MM.1S (cell line): ENCODE measurements at regions not wholly inside any gene's neighbourhood (a gene's known extent, or its start where the extent isn't known, plus 50 kb on each side); places are given as distances from the start of the nearest gene placed in this dataset.

Source experiments
- DNase-seq: peaks from one replicate; pipeline ENCODE4 v3.0.0-alpha.2; 2015
- H2AFZ ChIP-seq: fragments of 300-600 bp; sonication (generic); 2 replicates; pipeline ENCODE4 v1.6.0; 2016; ENCODE audit warnings: antibody characterized with exemption, low read length
- H3F3A ChIP-seq: fragments of 300-600 bp; sonication (generic); 2 replicates; pipeline ENCODE4 v1.6.1; 2016; ENCODE audit warnings: mild to moderate bottlenecking, antibody characterized with exemption, low read length, moderate library complexity, mixed read lengths; ENCODE audit not compliant: insufficient read depth
- H3K27ac ChIP-seq: fragments of 300-600 bp; sonication (generic); 2 replicates; pipeline ENCODE4 v1.5.1; 2016; ENCODE audit warnings: mild to moderate bottlenecking, low read length
- H3K27me3 ChIP-seq: fragments of 300-600 bp; sonication (generic); replicated peaks from 2 replicates; pipeline ENCODE4 v1.6.0; 2016; ENCODE audit warnings: low read length; ENCODE audit not compliant: insufficient read depth
- H3K36me3 ChIP-seq: fragments of 300-600 bp; sonication (generic); replicated peaks from 2 replicates; pipeline ENCODE4 v1.6.1; 2016; ENCODE audit warnings: mild to moderate bottlenecking, low read length, mixed read lengths; ENCODE audit not compliant: insufficient read depth
- H3K4me1 ChIP-seq: fragments of 300-600 bp; sonication (generic); 2 replicates; pipeline ENCODE4 v1.6.1; 2016; ENCODE audit warnings: low read length, mixed read lengths
- H3K4me2 ChIP-seq: fragments of 300-600 bp; sonication (generic); 2 replicates; pipeline ENCODE4 v1.6.0; 2016; ENCODE audit warnings: low read depth, low read length
- H3K4me3 ChIP-seq: fragments of 300-600 bp; sonication (generic); 2 replicates; pipeline ENCODE4 v1.5.1; 2016; ENCODE audit warnings: low read length, mixed read lengths
- H3K79me2 ChIP-seq: fragments of 300-600 bp; sonication (generic); 2 replicates; pipeline ENCODE4 v1.6.1; 2016; ENCODE audit warnings: mixed run types, low read length, mixed read lengths
- H3K9ac ChIP-seq: fragments of 300-600 bp; sonication (generic); 2 replicates; pipeline ENCODE4 v1.6.1; 2016; ENCODE audit warnings: low read length, mixed read lengths
- H3K9me2 ChIP-seq: fragments of 300-600 bp; sonication (generic); replicated peaks from 2 replicates; pipeline ENCODE4 v1.6.1; 2016; ENCODE audit warnings: mild to moderate bottlenecking, low read length, mixed read lengths; ENCODE audit not compliant: insufficient read depth
- H3K9me3 ChIP-seq: fragments of 300-600 bp; sonication (generic); replicated peaks from 2 replicates; pipeline ENCODE4 v1.6.1; 2016; ENCODE audit warnings: mild to moderate bottlenecking, low read length, mixed read lengths; ENCODE audit not compliant: insufficient read depth
- H4K20me1 ChIP-seq: fragments of 300-600 bp; sonication (generic); 2 replicates; pipeline ENCODE4 v1.6.1; 2016; ENCODE audit warnings: mild to moderate bottlenecking, low read length, moderate library complexity, mixed read lengths; ENCODE audit not compliant: insufficient read depth
- EZH2 ChIP-seq: fragments of 300-600 bp; sonication (generic); optimal IDR thresholded peaks from 2 replicates; pipeline ENCODE3; 2017; ENCODE audit warnings: low read depth, mild to moderate bottlenecking, antibody characterized with exemption, low read length, mixed read lengths
- EZH2phosphoT487 ChIP-seq: fragments of 300-600 bp; sonication (generic); IDR thresholded peaks from 2 replicates; pipeline ENCODE4 v1.6.1; 2018; ENCODE audit warnings: antibody characterized with exemption, low read length
- TF ChIP-seq, protein P1 (sequence below): fragments of 300-600 bp; sonication (generic); IDR thresholded peaks from 2 replicates; pipeline ENCODE4 v1.5.1; 2016; ENCODE audit warnings: antibody characterized with exemption, low read length, mixed read lengths

DNA sequence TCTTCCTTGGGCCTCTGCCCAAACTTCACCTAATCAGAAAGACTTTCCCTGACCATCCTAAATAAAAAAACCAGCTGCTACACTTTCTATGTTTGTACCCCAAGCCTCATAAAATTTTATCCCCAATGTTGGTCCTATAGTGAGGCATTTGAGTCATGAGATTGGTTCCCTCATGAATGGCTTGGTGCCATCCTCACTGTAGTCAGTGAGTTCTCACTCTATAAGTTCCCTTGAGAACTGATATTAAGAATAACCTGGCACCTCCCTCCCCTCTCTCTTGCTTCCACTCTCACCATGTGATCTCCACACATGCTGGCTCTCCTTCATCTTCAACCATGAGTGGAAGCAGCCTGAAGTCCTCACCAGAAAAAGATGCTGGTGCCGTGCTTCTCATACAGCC lies 316.9 kb upstream of the PRDM1 start:
- Histone ChIP-seq H3K4me3 (no peak overlapping the region), H2AFZ (no peak overlapping the region), H3F3A (no peaks in the 10 kb centered on the region; the same call in 1 of the 2 replicates), H3K9me2 (no peaks in the 10 kb centered on the region), H3K36me3 (no peaks in the 10 kb centered on the region), H3K27ac (no peak overlapping the region), H3K27me3 (no peaks in the 10 kb centered on the region), H3K9me3 (no peaks in the 10 kb centered on the region), H3K79me2 (no peaks in the 10 kb centered on the region), H3K4me2 (no peak overlapping the region), H4K20me1 (no peaks in the 10 kb centered on the region), H3K4me1 (peaks cover 6% of the 10 kb centered on the region), H3K9ac (no peak overlapping the region)
- no peak for TF ChIP-seq EZH2
- TF ChIP-seq EZH2phosphoT487, result no peak
- TF ChIP-seq, protein P1, sequence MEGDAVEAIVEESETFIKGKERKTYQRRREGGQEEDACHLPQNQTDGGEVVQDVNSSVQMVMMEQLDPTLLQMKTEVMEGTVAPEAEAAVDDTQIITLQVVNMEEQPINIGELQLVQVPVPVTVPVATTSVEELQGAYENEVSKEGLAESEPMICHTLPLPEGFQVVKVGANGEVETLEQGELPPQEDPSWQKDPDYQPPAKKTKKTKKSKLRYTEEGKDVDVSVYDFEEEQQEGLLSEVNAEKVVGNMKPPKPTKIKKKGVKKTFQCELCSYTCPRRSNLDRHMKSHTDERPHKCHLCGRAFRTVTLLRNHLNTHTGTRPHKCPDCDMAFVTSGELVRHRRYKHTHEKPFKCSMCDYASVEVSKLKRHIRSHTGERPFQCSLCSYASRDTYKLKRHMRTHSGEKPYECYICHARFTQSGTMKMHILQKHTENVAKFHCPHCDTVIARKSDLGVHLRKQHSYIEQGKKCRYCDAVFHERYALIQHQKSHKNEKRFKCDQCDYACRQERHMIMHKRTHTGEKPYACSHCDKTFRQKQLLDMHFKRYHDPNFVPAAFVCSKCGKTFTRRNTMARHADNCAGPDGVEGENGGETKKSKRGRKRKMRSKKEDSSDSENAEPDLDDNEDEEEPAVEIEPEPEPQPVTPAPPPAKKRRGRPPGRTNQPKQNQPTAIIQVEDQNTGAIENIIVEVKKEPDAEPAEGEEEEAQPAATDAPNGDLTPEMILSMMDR, result no peak
- no peak for DNase-seq

DNA sequence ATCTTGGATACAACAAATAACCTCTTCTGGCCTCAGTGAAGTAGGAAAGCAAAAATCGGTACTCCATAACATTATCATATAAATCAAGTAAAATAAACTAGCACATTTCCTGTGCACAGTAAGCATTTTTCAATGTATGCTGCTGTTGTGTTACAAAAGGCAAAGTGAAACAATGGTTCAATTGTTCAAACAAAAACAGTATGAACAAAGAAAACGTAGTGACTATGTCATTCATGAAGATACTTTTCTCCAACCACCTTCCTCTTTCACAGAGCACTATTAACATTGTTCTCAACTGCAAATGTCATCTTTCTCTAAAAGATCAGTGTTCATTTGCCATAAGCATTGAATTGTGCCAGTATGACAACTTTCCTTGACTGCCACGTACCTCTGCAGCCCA lies 318.6 kb upstream of the PRDM1 start:
- Histone ChIP-seq H3K27me3 (no peaks in the 10 kb centered on the region), H3K9ac (no peak overlapping the region), H4K20me1 (no peaks in the 10 kb centered on the region), H3K79me2 (no peaks in the 10 kb centered on the region), H3K36me3 (no peaks in the 10 kb centered on the region), H3F3A (no peaks in the 10 kb centered on the region), H3K4me3 (no peak overlapping the region), H3K27ac (no peak overlapping the region), H3K9me2 (no peaks in the 10 kb centered on the region), H3K4me2 (no peak overlapping the region), H3K9me3 (no peaks in the 10 kb centered on the region), H3K4me1 (no peaks in the 10 kb centered on the region), H2AFZ (no peak overlapping the region)
- TF ChIP-seq EZH2phosphoT487, result no peak
- TF ChIP-seq EZH2, result no peak
- TF ChIP-seq, protein P1, result no peak
- DNase-seq, result no peak

DNA sequence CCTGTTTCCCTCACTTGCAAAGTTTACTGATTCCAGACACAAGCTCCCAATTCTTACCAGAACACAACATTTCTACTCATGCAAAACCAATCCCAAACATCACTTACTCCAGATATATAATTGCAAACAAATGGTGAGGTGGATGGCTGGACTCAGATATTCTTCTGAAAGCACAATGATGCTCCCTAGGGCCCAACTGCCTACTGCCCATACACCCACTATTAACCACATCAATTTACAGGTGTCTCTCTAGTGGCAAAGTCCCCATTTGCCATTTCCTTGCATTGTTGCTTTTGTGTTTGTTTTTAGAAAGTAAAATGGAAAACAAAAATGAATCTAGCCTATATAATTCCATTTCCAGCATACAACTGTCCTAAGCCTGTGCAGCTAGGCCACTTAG lies 320.9 kb upstream of the PRDM1 start:
- Histone ChIP-seq H3K4me2 (no peak overlapping the region), H3K9me2 (no peaks in the 10 kb centered on the region), H3K36me3 (no peaks in the 10 kb centered on the region), H2AFZ (no peak overlapping the region), H3K27me3 (no peaks in the 10 kb centered on the region), H3K4me1 (peaks cover under 1% of the 10 kb centered on the region; the same call in 1 of the 2 replicates), H3K79me2 (no peaks in the 10 kb centered on the region), H3F3A (no peaks in the 10 kb centered on the region), H3K9me3 (no peaks in the 10 kb centered on the region), H3K4me3 (no peak overlapping the region), H3K27ac (no peak overlapping the region), H4K20me1 (no peaks in the 10 kb centered on the region), H3K9ac (no peak overlapping the region)
- no peak for DNase-seq
- no peak for TF ChIP-seq EZH2phosphoT487
- TF ChIP-seq, protein P1, result no peak

DNA sequence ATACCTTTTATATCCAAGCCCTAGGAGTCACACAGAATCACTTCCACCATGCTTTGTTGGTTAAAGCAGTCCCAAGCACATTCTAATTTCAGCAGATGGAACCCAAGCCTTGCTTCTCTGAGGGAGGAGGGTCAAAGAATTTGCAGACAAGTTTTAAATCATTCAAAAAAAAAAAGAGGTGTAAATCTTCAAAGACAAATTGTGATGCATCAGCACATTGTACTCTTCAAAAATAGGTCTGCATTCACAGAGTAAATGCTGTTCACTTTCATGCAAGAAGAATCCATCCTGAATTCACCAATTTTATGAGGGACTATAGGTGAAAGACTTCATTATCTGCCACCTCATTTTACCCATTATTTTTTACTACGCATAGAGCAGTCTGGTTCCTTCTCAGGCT lies 321.8 kb upstream of the PRDM1 start:
- no peaks in the 10 kb centered on the region for H3K9me3 ChIP-seq
- no peaks in the 10 kb centered on the region for H3K27me3 ChIP-seq
- H3K4me2 ChIP-seq, result no peak overlapping the region
- no peaks in the 10 kb centered on the region for H4K20me1 ChIP-seq
- no peaks in the 10 kb centered on the region for H3F3A ChIP-seq
- no peak overlapping the region for H3K27ac ChIP-seq
- H3K9me2 ChIP-seq, result no peaks in the 10 kb centered on the region
- no peaks in the 10 kb centered on the region for H3K79me2 ChIP-seq
- H2AFZ ChIP-seq, result no peak overlapping the region
- H3K4me3 ChIP-seq, result no peak overlapping the region
- TF ChIP-seq, protein P1, result no peak
- no peak for TF ChIP-seq EZH2phosphoT487
- TF ChIP-seq EZH2, result no peak
- no peak overlapping the region for H3K9ac ChIP-seq
- no peaks in the 10 kb centered on the region for H3K36me3 ChIP-seq
- H3K4me1 ChIP-seq, result peaks cover 10% of the 10 kb centered on the region
- DNase-seq, result no peak
